Spleen (tissue), 7 donors: ENCODE measurements at regions not wholly inside any gene's neighbourhood (a gene's known extent, or its start where the extent isn't known, plus 50 kb on each side); places are given as distances from the start of the nearest gene placed in this dataset.

Experiments
- POLR2A ChIP-seq, 3 donors: fragments of 450-650 bp; IDR thresholded peaks; one replicate each; pipeline ENCODE4 v1.5.1; 2017; ENCODE audit warnings: antibody characterized with exemption in 3 of 3, mild to moderate bottlenecking in 1 of 3
- POLR2AphosphoS5 ChIP-seq, 3 donors: sonication (generic); formaldehyde crosslinking; IDR thresholded peaks; one replicate each; pipeline ENCODE4 v1.5.1; 2017; ENCODE audit warnings: antibody characterized with exemption in 3 of 3
- TF ChIP-seq, protein P1 (sequence below), 11 experiments: fragments of 200-600 bp in 7 of 11; fragments of 450-650 bp in 4 of 11; sonication (generic) in 4 of 11; IDR thresholded peaks in 8 of 11; conservative IDR thresholded peaks in 3 of 11; 1 replicate in 7 of 11; 2 replicates in 4 of 11; pipeline versions ENCODE4 v1.4.0 to v1.8.0; 2016 to 2021; ENCODE audit warnings: antibody characterized with exemption in 11 of 11, inconsistent platforms in 4 of 11, mild to moderate bottlenecking in 1 of 11
- donor health status: DM: no; HTN: no; CAD: no; lungs with moderate emphysema.
- donor health status: DM: no; HTN: no; CAD: no.
- donor health status: DM: no; HTN: no; CAD: no.

DNA sequence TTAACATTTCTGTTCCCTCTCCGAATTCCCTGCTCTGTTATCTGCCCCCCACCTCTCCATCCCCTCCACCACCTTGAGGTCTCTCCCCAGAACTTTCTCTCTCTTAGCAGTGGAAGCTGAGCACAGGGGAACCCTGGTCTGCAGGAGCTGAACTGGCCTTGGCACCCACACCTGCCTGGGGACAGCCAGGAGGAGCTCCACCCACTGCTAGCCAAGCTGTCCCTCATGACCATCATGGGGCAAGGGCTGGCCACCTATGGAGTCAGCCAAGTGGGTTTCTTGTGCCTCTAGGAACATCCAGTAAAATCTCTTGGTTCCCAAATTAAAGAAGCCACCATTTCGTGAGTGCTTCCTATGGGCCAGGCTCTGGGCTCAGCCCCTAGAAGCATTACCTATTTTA, 276.4 kb upstream of the TLE3 start:
- TF ChIP-seq, protein P1, sequence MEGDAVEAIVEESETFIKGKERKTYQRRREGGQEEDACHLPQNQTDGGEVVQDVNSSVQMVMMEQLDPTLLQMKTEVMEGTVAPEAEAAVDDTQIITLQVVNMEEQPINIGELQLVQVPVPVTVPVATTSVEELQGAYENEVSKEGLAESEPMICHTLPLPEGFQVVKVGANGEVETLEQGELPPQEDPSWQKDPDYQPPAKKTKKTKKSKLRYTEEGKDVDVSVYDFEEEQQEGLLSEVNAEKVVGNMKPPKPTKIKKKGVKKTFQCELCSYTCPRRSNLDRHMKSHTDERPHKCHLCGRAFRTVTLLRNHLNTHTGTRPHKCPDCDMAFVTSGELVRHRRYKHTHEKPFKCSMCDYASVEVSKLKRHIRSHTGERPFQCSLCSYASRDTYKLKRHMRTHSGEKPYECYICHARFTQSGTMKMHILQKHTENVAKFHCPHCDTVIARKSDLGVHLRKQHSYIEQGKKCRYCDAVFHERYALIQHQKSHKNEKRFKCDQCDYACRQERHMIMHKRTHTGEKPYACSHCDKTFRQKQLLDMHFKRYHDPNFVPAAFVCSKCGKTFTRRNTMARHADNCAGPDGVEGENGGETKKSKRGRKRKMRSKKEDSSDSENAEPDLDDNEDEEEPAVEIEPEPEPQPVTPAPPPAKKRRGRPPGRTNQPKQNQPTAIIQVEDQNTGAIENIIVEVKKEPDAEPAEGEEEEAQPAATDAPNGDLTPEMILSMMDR (IDR thresholded peaks at IDR 0.05 in 8 of 11, conservative IDR thresholded peaks at IDR 0.05 in 3 of 11), result no peak
- TF ChIP-seq POLR2A (IDR thresholded peaks at IDR 0.05), result no peak
- no peak for TF ChIP-seq POLR2AphosphoS5 (IDR thresholded peaks at IDR 0.05)
